ENCODE measurements at regions not wholly inside any gene's neighbourhood (a gene's known extent, or its start where the extent isn't known, plus 50 kb on each side); places are given as distances from the start of the nearest gene placed in this dataset.

DNA sequence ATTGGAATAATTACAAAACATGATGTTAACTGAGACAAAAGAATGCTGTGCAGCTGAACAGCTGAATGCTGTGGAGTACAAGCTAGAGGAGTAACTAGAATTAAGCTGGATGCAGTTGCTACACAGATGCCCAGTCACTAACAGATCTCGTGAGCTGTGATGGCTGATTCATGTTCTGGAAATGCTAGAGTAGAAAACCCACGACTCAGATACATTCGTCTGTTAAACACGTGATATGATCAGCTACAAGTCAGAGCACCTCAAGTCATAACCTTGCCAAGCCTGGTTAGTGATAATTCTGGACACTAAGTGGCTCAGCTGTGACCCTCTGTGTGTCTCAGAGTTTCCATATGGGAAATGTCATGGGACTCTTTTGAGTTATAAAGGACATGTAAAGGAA lies 89.7 kb upstream of the ESRRG start:
- TF ChIP-seq CTCF (IDR thresholded peaks at IDR 0.05) (no peak), POLR2A (IDR thresholded peaks at IDR 0.05; ENCODE audit: low read depth) (no peak), POLR2AphosphoS5 (IDR thresholded peaks at IDR 0.05) (no peak)
